SU-DHL-6 (cell line): ENCODE measurements at regions not wholly inside any gene's neighbourhood (a gene's known extent, or its start where the extent isn't known, plus 50 kb on each side); places are given as distances from the start of the nearest gene placed in this dataset.

Source experiments
- EZH2phosphoT487 ChIP-seq: fragments of 200-600 bp; sonication (generic), shearing (Covaris generic); conservative IDR thresholded peaks from 2 replicates; pipeline ENCODE4 v1.6.1; 2018; ENCODE audit warnings: mild to moderate bottlenecking, antibody characterized with exemption, low read length, moderate library complexity, mixed read lengths
- TF ChIP-seq, protein P1 (sequence below): fragments of 200-600 bp; sonication (generic); IDR thresholded peaks from one replicate; pipeline ENCODE4 v1.5.1; 2017; ENCODE audit warnings: antibody characterized with exemption, mild to moderate bottlenecking, low read length, moderate library complexity; ENCODE audit not compliant: insufficient read depth, poor library complexity, severe bottlenecking

DNA sequence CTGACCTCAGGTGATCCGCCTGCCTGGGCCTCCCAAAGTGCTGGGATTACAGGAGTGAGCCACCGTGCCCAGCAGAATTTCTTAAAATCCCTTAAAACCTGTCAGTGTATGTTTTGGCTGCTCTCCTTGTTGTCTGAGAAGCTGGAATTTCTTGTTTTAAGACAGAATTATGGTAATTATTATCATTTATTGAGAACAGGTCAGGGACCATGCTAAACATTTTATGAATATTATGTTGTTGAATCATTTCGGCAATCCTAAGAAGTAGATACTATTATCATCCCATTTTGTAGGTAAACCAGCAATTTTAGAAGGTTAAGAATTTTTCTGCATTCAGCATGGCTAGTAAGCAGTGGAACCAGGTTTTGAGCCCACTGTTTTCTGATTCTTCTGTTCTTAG, 86.1 kb upstream of the AKIRIN2 start:
- TF ChIP-seq, protein P1, sequence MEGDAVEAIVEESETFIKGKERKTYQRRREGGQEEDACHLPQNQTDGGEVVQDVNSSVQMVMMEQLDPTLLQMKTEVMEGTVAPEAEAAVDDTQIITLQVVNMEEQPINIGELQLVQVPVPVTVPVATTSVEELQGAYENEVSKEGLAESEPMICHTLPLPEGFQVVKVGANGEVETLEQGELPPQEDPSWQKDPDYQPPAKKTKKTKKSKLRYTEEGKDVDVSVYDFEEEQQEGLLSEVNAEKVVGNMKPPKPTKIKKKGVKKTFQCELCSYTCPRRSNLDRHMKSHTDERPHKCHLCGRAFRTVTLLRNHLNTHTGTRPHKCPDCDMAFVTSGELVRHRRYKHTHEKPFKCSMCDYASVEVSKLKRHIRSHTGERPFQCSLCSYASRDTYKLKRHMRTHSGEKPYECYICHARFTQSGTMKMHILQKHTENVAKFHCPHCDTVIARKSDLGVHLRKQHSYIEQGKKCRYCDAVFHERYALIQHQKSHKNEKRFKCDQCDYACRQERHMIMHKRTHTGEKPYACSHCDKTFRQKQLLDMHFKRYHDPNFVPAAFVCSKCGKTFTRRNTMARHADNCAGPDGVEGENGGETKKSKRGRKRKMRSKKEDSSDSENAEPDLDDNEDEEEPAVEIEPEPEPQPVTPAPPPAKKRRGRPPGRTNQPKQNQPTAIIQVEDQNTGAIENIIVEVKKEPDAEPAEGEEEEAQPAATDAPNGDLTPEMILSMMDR: no peak
- no peak for TF ChIP-seq EZH2phosphoT487
